ENCODE measurements at regions not wholly inside any gene's neighbourhood (a gene's known extent, or its start where the extent isn't known, plus 50 kb on each side); places are given as distances from the start of the nearest gene placed in this dataset.
"Not testable (repeated sequence)": the region's sequence is repeated elsewhere in the genome, so short reads cannot be mapped to it uniquely, and the experiment has no call there.

- H3K27ac ChIP-seq: no peak overlapping the region
- no peak for TF ChIP-seq CTCF (IDR thresholded peaks at IDR 0.05)
- no peak for TF ChIP-seq ZFX (IDR thresholded peaks at IDR 0.05; ENCODE audit: borderline replicate concordance)
These were observed 647.8 kb upstream of the KLHL1 start for GRCh38 chr13:70756088-70756487.

- no peak overlapping the region for H3K27ac ChIP-seq
- TF ChIP-seq ZFX (IDR thresholded peaks at IDR 0.05; ENCODE audit: borderline replicate concordance) (no peak), CTCF (IDR thresholded peaks at IDR 0.05) (no peak)
These were observed 647.2 kb upstream of the KLHL1 start for GRCh38 chr13:70755456-70755855.

- TF ChIP-seq CTCF (IDR thresholded peaks at IDR 0.05) (no peak), ZFX (IDR thresholded peaks at IDR 0.05; ENCODE audit: borderline replicate concordance) (no peak)
- no peak overlapping the region for H3K27ac ChIP-seq
These were observed 639.0 kb upstream of the KLHL1 start for GRCh38 chr13:70747262-70747661.

GRCh38 chr13:70746469-70746868, 638.2 kb upstream of the KLHL1 start:
- H3K27ac ChIP-seq: not testable (repeated sequence)

DNA sequence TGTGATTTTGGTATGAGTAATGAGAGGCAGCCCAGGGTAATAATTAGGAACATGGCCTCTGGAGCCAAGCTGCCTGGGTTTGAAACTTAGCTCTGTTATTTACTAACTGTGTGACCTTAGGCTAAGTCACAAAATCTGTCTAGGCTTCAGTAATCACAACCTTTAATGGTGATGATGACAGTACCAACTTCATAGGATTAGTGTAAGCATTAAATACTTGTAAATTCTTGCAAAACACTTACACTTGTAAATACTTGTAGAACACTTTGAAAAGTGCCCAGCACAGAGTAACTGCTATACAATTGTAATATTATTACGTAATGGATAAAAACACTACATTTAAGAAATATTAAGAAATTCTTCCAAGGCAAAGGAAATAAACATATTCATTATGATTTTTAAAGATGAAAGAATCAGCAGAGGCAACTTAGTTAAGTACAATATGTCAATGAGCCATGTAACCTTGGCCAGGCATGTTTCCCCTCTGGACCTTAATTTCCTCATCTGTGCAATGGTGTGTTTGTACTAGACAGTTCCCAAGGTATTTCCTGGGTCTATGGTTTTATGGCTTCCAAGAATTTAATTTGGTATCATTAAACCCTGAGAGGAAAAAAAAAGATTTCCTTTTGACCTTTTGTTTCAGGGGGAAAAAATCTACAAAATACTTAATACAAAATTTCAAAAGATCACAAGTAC, 628.5 kb upstream of the KLHL1 start:
- no peak overlapping the region for H3K27ac ChIP-seq
- no peak for TF ChIP-seq CTCF (IDR thresholded peaks at IDR 0.05)
- no peak for TF ChIP-seq ZFX (IDR thresholded peaks at IDR 0.05; ENCODE audit: borderline replicate concordance)

GRCh38 chr13:70732611-70733010, 624.4 kb upstream of the KLHL1 start:
- TF ChIP-seq ZFX (IDR thresholded peaks at IDR 0.05; ENCODE audit: borderline replicate concordance) (no peak), CTCF (IDR thresholded peaks at IDR 0.05) (no peak)
- no peak overlapping the region for H3K27ac ChIP-seq

DNA sequence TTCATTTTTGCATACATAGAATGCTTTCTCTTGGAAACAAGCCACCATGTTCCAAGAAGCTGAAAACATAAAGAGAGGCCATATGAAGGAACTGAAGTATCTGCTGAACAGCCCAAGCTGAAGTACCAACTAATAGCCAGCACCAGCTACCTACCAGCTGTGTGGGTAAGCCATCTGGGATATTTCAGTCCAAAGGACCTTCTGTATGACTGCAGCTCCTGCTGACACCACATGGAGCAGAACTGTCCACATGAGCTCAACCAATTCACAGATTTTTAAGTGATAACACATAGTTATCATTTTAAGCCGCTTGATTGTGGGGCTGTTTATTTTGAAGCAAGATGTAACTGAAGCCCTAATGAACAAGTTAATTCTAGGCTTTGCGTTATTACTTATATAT, 621.1 kb upstream of the KLHL1 start:
- H3K27ac ChIP-seq: no peak overlapping the region
- TF ChIP-seq ZFX (IDR thresholded peaks at IDR 0.05; ENCODE audit: borderline replicate concordance) (no peak), CTCF (IDR thresholded peaks at IDR 0.05) (no peak)

DNA sequence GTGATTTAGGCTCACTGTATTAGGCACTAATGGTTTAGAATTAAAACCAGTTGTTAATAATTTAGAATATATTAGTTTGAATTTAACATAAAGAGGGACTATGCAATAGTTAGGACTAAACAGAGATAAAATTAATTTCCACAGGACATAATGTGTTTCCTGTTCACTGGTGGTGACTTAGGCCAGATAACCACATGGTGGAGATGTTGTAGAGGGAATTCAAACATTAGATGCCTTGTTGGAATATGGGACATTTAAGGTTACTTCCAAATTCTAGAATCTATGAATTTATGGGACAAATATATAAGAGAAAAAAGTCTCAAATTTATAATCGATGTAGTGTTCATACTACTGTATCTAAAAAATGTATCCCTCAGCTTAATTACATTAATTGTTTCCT, 615.5 kb upstream of the KLHL1 start:
- H3K27ac ChIP-seq: no peak overlapping the region
- peak; percentile 53 for TF ChIP-seq CTCF (IDR thresholded peaks at IDR 0.05)
- TF ChIP-seq ZFX (IDR thresholded peaks at IDR 0.05; ENCODE audit: borderline replicate concordance): no peak
